GM12891 (cell line): ENCODE measurements at regions not wholly inside any gene's neighbourhood (a gene's known extent, or its start where the extent isn't known, plus 50 kb on each side); places are given as distances from the start of the nearest gene placed in this dataset.

Source experiments
- PAX5 ChIP-seq: IDR thresholded peaks from 2 replicates; pipeline ENCODE4 v1.6.1; 2011; ENCODE audit warnings: low read length, moderate library complexity, mild to moderate bottlenecking; ENCODE audit not compliant: insufficient read depth, severe bottlenecking
- POLR2A ChIP-seq: IDR thresholded peaks from 2 replicates; pipeline ENCODE4 v1.6.1; 2011; ENCODE audit warnings: low read depth, low read length, control low read depth
- POLR2AphosphoS5 ChIP-seq: IDR thresholded peaks from 2 replicates; pipeline ENCODE4 v1.6.1; 2011; ENCODE audit warnings: low read depth, low read length, control low read depth
- TAF1 ChIP-seq: IDR thresholded peaks from 2 replicates; pipeline ENCODE4 v1.6.1; 2011; ENCODE audit warnings: low read depth, low read length, control low read depth

DNA sequence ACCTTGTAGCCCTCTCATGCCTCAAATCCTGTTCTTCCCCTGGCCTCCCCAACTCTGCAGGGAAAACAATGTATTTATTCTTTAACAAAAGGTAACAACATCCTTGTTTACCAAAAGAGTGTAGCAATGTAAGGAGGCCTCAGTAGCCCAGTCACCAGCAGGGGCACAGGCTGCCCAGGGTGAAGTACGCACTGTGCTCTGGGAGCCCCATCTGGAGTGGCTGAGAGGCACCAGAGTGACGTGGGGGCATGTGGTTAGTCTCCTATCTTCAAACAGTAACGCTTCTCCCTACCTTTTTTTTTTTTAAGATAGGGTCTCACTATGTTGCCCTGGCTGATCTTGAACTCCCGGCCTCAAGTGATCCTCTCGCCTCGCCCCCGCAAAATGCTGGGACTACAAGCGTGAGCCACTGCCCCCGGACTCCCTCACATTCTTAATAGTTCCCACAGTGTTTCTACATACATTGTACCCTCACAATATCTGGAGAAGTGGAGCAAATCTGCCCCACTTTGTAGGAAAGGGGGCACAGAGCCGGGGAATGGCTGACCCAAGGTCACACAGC is 51.3 kb upstream of the ECE1 start:
- no peak for TF ChIP-seq PAX5
- TF ChIP-seq TAF1, result no peak
- no peak for TF ChIP-seq POLR2AphosphoS5
- TF ChIP-seq POLR2A, result no peak
